Hepatocyte (in vitro differentiated cells): ENCODE measurements at regions not wholly inside any gene's neighbourhood (a gene's known extent, or its start where the extent isn't known, plus 50 kb on each side); places are given as distances from the start of the nearest gene placed in this dataset.

Experiments
- DNase-seq: peaks from one replicate; pipeline ENCODE4 v3.0.0-alpha.2; 2016; ENCODE audit warnings: low spot score
- H2AFZ ChIP-seq: fragments of 200-600 bp; sonication (generic); 2 replicates; pipeline ENCODE4 v1.6.0; 2016; ENCODE audit warnings: antibody characterized with exemption, mild to moderate bottlenecking
- H3K27ac ChIP-seq: fragments of 200-600 bp; sonication (generic); 2 replicates; pipeline ENCODE4 v1.5.1; 2016; ENCODE audit warnings: mild to moderate bottlenecking
- H3K27me3 ChIP-seq: fragments of 200-600 bp; sonication (generic); 2 replicates; pipeline ENCODE4 v1.6.1; 2016
- H3K36me3 ChIP-seq: fragments of 200-600 bp; sonication (generic); replicated peaks from 2 replicates; pipeline ENCODE4 v1.5.1; 2016; ENCODE audit warnings: low read depth; ENCODE audit not compliant: insufficient read depth
- H3K4me1 ChIP-seq: fragments of 200-600 bp; sonication (generic); 2 replicates; pipeline ENCODE4 v1.5.1; 2016; ENCODE audit warnings: mild to moderate bottlenecking, moderate library complexity; ENCODE audit not compliant: insufficient read depth
- H3K4me2 ChIP-seq: fragments of 200-600 bp; sonication (generic); 2 replicates; pipeline ENCODE4 v1.6.0; 2016
- H3K4me3 ChIP-seq: fragments of 200-600 bp; sonication (generic); 2 replicates; pipeline ENCODE4 v1.5.1; 2016; ENCODE audit warnings: mild to moderate bottlenecking
- H3K79me2 ChIP-seq: fragments of 200-600 bp; sonication (generic); 2 replicates; pipeline ENCODE4 v1.6.0; 2017; ENCODE audit warnings: mild to moderate bottlenecking
- H3K9me2 ChIP-seq: fragments of 200-600 bp; sonication (generic); replicated peaks from 2 replicates; pipeline ENCODE4 v1.6.0; 2017; ENCODE audit warnings: mild to moderate bottlenecking; ENCODE audit not compliant: insufficient read depth
- H3K9me3 ChIP-seq: fragments of 200-600 bp; sonication (generic); 2 replicates; pipeline ENCODE4 v1.5.1; 2016; ENCODE audit warnings: low read depth, mild to moderate bottlenecking
- H4K20me1 ChIP-seq: fragments of 200-600 bp; sonication (generic); 2 replicates; pipeline ENCODE4 v1.6.0; 2016; ENCODE audit warnings: mild to moderate bottlenecking; ENCODE audit not compliant: insufficient read depth, poor library complexity, severe bottlenecking
- CTCF ChIP-seq: fragments of 200-600 bp; sonication (generic); IDR thresholded peaks from 2 replicates; pipeline ENCODE4 v1.5.1; 2016; ENCODE audit warnings: antibody characterized with exemption, mild to moderate bottlenecking; ENCODE audit not compliant: poor library complexity
- EZH2 ChIP-seq: fragments of 200-600 bp; sonication (generic); IDR thresholded peaks from 2 replicates; pipeline ENCODE4 v1.6.1; 2016; ENCODE audit warnings: antibody characterized with exemption, mild to moderate bottlenecking, borderline replicate concordance
- EZH2phosphoT487 ChIP-seq: fragments of 200-600 bp; sonication (generic); IDR thresholded peaks from one replicate; pipeline ENCODE4 v1.6.1; 2018; ENCODE audit warnings: antibody characterized with exemption, mild to moderate bottlenecking, low read depth, moderate library complexity; ENCODE audit not compliant: unreplicated experiment, severe bottlenecking
- WGBS: methylation state at CpG from one replicate; pipeline ENCODE4 v1.1.6; 2016; ENCODE audit warnings: low lambda C conversion rate; ENCODE audit errors: missing lambda C conversion rate; 5-methylcytosine and 5-hydroxymethylcytosine counted together

- Histone ChIP-seq H4K20me1 (no peaks in the 10 kb centered on the region), H3K4me1 (no peaks in the 10 kb centered on the region), H3K27ac (no peak overlapping the region), H2AFZ (no peak overlapping the region), H3K9me2 (no peaks in the 10 kb centered on the region), H3K36me3 (no peaks in the 10 kb centered on the region), H3K9me3 (no peaks in the 10 kb centered on the region), H3K79me2 (no peaks in the 10 kb centered on the region), H3K4me2 (no peak overlapping the region), H3K27me3 (no peaks in the 10 kb centered on the region), H3K4me3 (no peak overlapping the region)
- 79% methylated on average over 3 of the region's 3 CpGs for WGBS
- DNase-seq: no peak
- TF ChIP-seq EZH2phosphoT487 (no peak), CTCF (no peak), EZH2 (no peak)
Observed at GRCh38 chr3:73908218-73908617, 283.5 kb upstream of the PDZRN3 start.

DNA sequence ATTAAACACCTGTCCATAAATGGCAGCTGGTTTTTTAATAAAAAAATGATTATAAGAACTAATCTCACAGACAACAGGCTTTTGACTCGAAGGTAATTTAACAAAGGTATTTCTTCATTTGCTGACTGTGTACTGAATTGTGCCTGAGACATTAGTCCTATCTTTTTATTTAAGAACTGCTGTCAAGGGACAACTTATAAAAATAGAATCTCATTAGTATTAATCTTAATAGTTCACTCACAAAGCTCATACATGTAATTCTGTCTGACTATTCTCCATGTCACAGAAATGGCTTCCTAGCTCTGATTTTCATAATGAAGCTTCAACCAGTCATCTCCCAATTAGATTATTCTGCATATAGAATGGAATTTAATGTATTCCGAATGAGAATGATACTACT lies 276.9 kb upstream of the PDZRN3 start:
- Histone ChIP-seq H3K27me3 (no peaks in the 10 kb centered on the region), H3K4me3 (no peak overlapping the region), H3K27ac (no peak overlapping the region), H4K20me1 (no peaks in the 10 kb centered on the region), H3K9me2 (no peaks in the 10 kb centered on the region), H3K4me2 (no peak overlapping the region), H3K9me3 (no peaks in the 10 kb centered on the region), H3K4me1 (no peaks in the 10 kb centered on the region), H3K36me3 (no peaks in the 10 kb centered on the region), H3K79me2 (no peaks in the 10 kb centered on the region), H2AFZ (no peak overlapping the region)
- DNase-seq: no peak
- 88% methylated on average over 2 of the region's 2 CpGs for WGBS
- TF ChIP-seq EZH2: no peak
- TF ChIP-seq EZH2phosphoT487: no peak
- no peak for TF ChIP-seq CTCF

- Histone ChIP-seq H2AFZ (no peak overlapping the region), H3K27ac (no peak overlapping the region), H4K20me1 (no peaks in the 10 kb centered on the region), H3K9me3 (no peaks in the 10 kb centered on the region), H3K4me1 (no peaks in the 10 kb centered on the region), H3K36me3 (no peaks in the 10 kb centered on the region), H3K9me2 (no peaks in the 10 kb centered on the region), H3K4me3 (no peak overlapping the region), H3K79me2 (no peaks in the 10 kb centered on the region), H3K27me3 (no peaks in the 10 kb centered on the region), H3K4me2 (no peak overlapping the region)
- no peak for DNase-seq
- WGBS: 93% methylated on average over 3 of the region's 3 CpGs
- TF ChIP-seq EZH2phosphoT487: no peak
- TF ChIP-seq EZH2: no peak
- TF ChIP-seq CTCF: no peak
Observed at GRCh38 chr3:73894474-73895213, 269.9 kb upstream of the PDZRN3 start.
